Psoas muscle (tissue), 7 donors: ENCODE measurements at regions not wholly inside any gene's neighbourhood (a gene's known extent, or its start where the extent isn't known, plus 50 kb on each side); places are given as distances from the start of the nearest gene placed in this dataset.

Source experiments
- ATAC-seq, 4 donors: fragments of 200-7000 bp; cut with Tn5 transposase; one replicate each; pipeline ENCODE4 v1.9.1; 2020; ENCODE audit warnings: moderate library complexity in 3 of 4, mild to moderate bottlenecking in 2 of 4
- DNase-seq, 2 donors: peaks; one replicate each; pipeline ENCODE4 v3.0.0-alpha.2; 2020
- H3K27ac ChIP-seq: fragments of 200-600 bp; one replicate; pipeline ENCODE4 v1.8.0; 2022
- H3K27me3 ChIP-seq, 3 donors: fragments of 200-600 bp in 1 of 3; one replicate each; pipeline versions ENCODE4 v1.6.1 to v1.8.0; 2013 to 2022; ENCODE audit warnings: low read length in 2 of 3, mild to moderate bottlenecking in 2 of 3, moderate library complexity in 1 of 3; ENCODE audit not compliant: insufficient read depth in 3 of 3
- H3K36me3 ChIP-seq, 2 donors: fragments of 200-600 bp in 1 of 2; one replicate each; pipeline versions ENCODE4 v1.6.1 to v1.8.0; 2013 to 2022; ENCODE audit warnings: low read depth in 1 of 2, mild to moderate bottlenecking in 1 of 2, moderate library complexity in 1 of 2; ENCODE audit not compliant: insufficient read depth in 1 of 2
- H3K4me1 ChIP-seq: fragments of 200-600 bp; one replicate; pipeline ENCODE4 v1.8.0; 2022
- H3K4me3 ChIP-seq: fragments of 200-600 bp; one replicate; pipeline ENCODE4 v1.8.0; 2022; ENCODE audit warnings: mild to moderate bottlenecking
- H3K9me3 ChIP-seq: fragments of 200-600 bp; one replicate; pipeline ENCODE4 v1.8.0; 2022
- CTCF ChIP-seq: fragments of 200-600 bp; IDR thresholded peaks from one replicate; pipeline ENCODE4 v1.8.0; 2022; ENCODE audit warnings: antibody characterized with exemption
- WGBS, 3 donors: extraction: QIAGEN DNeasy Blood & Tissue Kit; methylation state at CpG; one replicate each; pipeline versions ENCODE4 v1.1.6 to v1.1.7; 2013; 5-methylcytosine and 5-hydroxymethylcytosine counted together
- intact Hi-C, 2 donors: fragments of 100-400 bp; cut with DNase I; formaldehyde crosslinking; loops; one replicate each; pipeline versions ENCODE4 v1.11.0 to v1.14.2; 2022
- donor health status: healthy with polysubstance abuse.
- donor health status: DM: no; HTN: no; CAD: no; lungs with moderate emphysema.
- donor health status: Bipolar disorder and iron deficiency.
- donor health status: healthy.
- donor health status: DM: yes; HTN: yes; CAD: no.
- donor health status: DM: no; HTN: no; CAD: no.
- donor health status: DM: yes; HTN: yes; CAD: no.

GRCh38 chr12:86903159-86903558, 647.0 kb upstream of the MGAT4C start:
- no peaks in the 10 kb centered on the region for H3K4me1 ChIP-seq
- H3K9me3 ChIP-seq = no peaks in the 10 kb centered on the region
- ATAC-seq = no peak
- TF ChIP-seq CTCF = no peak
- H3K36me3 ChIP-seq = no peaks in the 10 kb centered on the region
- H3K27me3 ChIP-seq = no peaks in the 10 kb centered on the region
- H3K27ac ChIP-seq = no peak overlapping the region
- WGBS, 3 donors = 25 to 36% (median 28%) methylated on average over 1 of the region's 1 CpG
- intact Hi-C loops = no loop called here
- DNase-seq = no peak
- no peak overlapping the region for H3K4me3 ChIP-seq

- H3K4me1 ChIP-seq = no peaks in the 10 kb centered on the region
- no peak overlapping the region for H3K4me3 ChIP-seq
- 72 to 78% (median 73%) methylated on average over 3 of the region's 3 CpGs for WGBS, 3 donors
- DNase-seq (no peak), ATAC-seq (no peak)
- H3K36me3 ChIP-seq = no peaks in the 10 kb centered on the region
- no peak overlapping the region for H3K27ac ChIP-seq
- H3K27me3 ChIP-seq = no peaks in the 10 kb centered on the region
- intact Hi-C loops = loop anchor here in 1 of 2 donors (2.0 kb wide), 1 partner anchor 14 kb away; no protein-coding TSS in a partner anchor
- H3K9me3 ChIP-seq = no peaks in the 10 kb centered on the region
- TF ChIP-seq CTCF = no peak
Measured at GRCh38 chr12:86860776-86861175, 604.6 kb upstream of the MGAT4C start.

- H3K4me3 ChIP-seq = no peak overlapping the region
- ATAC-seq = no peak
- intact Hi-C loops = no loop called here
- H3K36me3 ChIP-seq = no peaks in the 10 kb centered on the region
- H3K27me3 ChIP-seq = no peaks in the 10 kb centered on the region
- no peaks in the 10 kb centered on the region for H3K9me3 ChIP-seq
- no peaks in the 10 kb centered on the region for H3K4me1 ChIP-seq
- TF ChIP-seq CTCF = no peak
- H3K27ac ChIP-seq = no peak overlapping the region
- DNase-seq = no peak
- WGBS, 3 donors = 56 to 67% (median 59%) methylated on average over 1 of the region's 1 CpG
Measured at GRCh38 chr12:86852451-86852850, 596.3 kb upstream of the MGAT4C start.

GRCh38 chr12:86838711-86839110, 582.5 kb upstream of the MGAT4C start:
- Histone ChIP-seq H3K36me3 (no peaks in the 10 kb centered on the region), H3K27ac (no peak overlapping the region), H3K9me3 (no peaks in the 10 kb centered on the region), H3K4me1 (no peaks in the 10 kb centered on the region), H3K27me3 (no peaks in the 10 kb centered on the region), H3K4me3 (no peak overlapping the region)
- ATAC-seq = no peak
- DNase-seq = no peak
- WGBS, 3 donors = 25 to 31% (median 31%) methylated on average over 4 of the region's 4 CpGs
- intact Hi-C loops = no loop called here
- no peak for TF ChIP-seq CTCF

- WGBS, 3 donors = 31 to 44% (median 43%) methylated on average over 1 of the region's 1 CpG
- Histone ChIP-seq H3K27ac (no peak overlapping the region), H3K4me1 (no peaks in the 10 kb centered on the region), H3K36me3 (no peaks in the 10 kb centered on the region), H3K4me3 (no peak overlapping the region), H3K9me3 (no peaks in the 10 kb centered on the region), H3K27me3 (no peaks in the 10 kb centered on the region)
- no peak for DNase-seq
- intact Hi-C loops = no loop called here
- TF ChIP-seq CTCF = no peak
- ATAC-seq = no peak
Measured at GRCh38 chr12:86838260-86838659, 582.1 kb upstream of the MGAT4C start.
